HFFc6 (cell line): ENCODE measurements at regions not wholly inside any gene's neighbourhood (a gene's known extent, or its start where the extent isn't known, plus 50 kb on each side); places are given as distances from the start of the nearest gene placed in this dataset.

Source experiments
- DNase-seq: peaks from one replicate; pipeline ENCODE4 v3.0.0-alpha.2; 2018
- H3K27ac Mint-ChIP-seq: 2 replicates; pipeline ENCODE4 v1.8.0; 2020; ENCODE audit warnings: mild to moderate bottlenecking, mixed read lengths
- H3K27me3 Mint-ChIP-seq: 2 replicates; pipeline ENCODE4 v1.8.0; 2021; ENCODE audit warnings: mild to moderate bottlenecking, moderate library complexity, mixed read lengths; ENCODE audit not compliant: insufficient read depth
- H3K36me3 Mint-ChIP-seq: 2 replicates; pipeline ENCODE4 v1.8.0; 2021; ENCODE audit warnings: low read depth, mixed read lengths
- H3K4me1 Mint-ChIP-seq: 2 replicates; pipeline ENCODE4 v1.8.0; 2020; ENCODE audit warnings: low read depth, mixed read lengths
- H3K4me3 Mint-ChIP-seq: 2 replicates; pipeline ENCODE4 v1.8.0; 2020; ENCODE audit warnings: mild to moderate bottlenecking, moderate library complexity, mixed read lengths
- H3K9me3 Mint-ChIP-seq: 2 replicates; pipeline ENCODE4 v1.8.0; 2020; ENCODE audit warnings: mild to moderate bottlenecking, mixed read lengths
- TF ChIP-seq, protein P1 (sequence below): fragments of 200-600 bp; sonication (generic); IDR thresholded peaks from 2 replicates; pipeline ENCODE4 v1.5.0; 2021; ENCODE audit warnings: antibody characterized with exemption, mild to moderate bottlenecking

GRCh38 chr20:48286601-48287000 lies 501.3 kb upstream of the SULF2 start:
- DNase-seq: no peak
- peaks cover 5% of the 10 kb centered on the region; the same call in 1 of the 2 replicates for H3K9me3 Mint-ChIP-seq
- H3K36me3 Mint-ChIP-seq: peaks cover 5% of the 10 kb centered on the region
- H3K4me3 Mint-ChIP-seq: no peak overlapping the region
- no peak overlapping the region for H3K27ac Mint-ChIP-seq
- peaks cover 21% of the 10 kb centered on the region for H3K4me1 Mint-ChIP-seq
- TF ChIP-seq, protein P1, sequence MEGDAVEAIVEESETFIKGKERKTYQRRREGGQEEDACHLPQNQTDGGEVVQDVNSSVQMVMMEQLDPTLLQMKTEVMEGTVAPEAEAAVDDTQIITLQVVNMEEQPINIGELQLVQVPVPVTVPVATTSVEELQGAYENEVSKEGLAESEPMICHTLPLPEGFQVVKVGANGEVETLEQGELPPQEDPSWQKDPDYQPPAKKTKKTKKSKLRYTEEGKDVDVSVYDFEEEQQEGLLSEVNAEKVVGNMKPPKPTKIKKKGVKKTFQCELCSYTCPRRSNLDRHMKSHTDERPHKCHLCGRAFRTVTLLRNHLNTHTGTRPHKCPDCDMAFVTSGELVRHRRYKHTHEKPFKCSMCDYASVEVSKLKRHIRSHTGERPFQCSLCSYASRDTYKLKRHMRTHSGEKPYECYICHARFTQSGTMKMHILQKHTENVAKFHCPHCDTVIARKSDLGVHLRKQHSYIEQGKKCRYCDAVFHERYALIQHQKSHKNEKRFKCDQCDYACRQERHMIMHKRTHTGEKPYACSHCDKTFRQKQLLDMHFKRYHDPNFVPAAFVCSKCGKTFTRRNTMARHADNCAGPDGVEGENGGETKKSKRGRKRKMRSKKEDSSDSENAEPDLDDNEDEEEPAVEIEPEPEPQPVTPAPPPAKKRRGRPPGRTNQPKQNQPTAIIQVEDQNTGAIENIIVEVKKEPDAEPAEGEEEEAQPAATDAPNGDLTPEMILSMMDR: no peak
- H3K27me3 Mint-ChIP-seq: peaks cover 16% of the 10 kb centered on the region

DNA sequence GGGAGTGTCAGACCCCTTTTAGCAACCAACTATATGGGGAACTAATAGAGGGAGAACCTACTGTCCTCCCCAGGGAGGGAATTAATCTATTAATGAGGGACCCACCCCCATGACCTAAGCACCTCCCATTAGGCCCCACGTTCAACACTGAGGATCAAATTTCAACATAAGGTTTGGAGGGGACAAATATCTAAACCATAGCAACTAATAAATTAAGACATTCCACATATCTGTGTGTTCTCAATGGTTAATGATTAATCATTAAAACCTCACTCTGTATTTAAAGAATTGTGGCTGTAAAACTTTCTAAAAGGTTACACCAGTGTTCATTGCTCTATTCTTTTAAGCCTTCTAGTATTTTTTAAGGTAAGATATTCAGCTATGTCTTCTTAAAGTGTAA lies 500.4 kb upstream of the SULF2 start:
- H3K4me1 Mint-ChIP-seq: peaks cover 21% of the 10 kb centered on the region

DNA sequence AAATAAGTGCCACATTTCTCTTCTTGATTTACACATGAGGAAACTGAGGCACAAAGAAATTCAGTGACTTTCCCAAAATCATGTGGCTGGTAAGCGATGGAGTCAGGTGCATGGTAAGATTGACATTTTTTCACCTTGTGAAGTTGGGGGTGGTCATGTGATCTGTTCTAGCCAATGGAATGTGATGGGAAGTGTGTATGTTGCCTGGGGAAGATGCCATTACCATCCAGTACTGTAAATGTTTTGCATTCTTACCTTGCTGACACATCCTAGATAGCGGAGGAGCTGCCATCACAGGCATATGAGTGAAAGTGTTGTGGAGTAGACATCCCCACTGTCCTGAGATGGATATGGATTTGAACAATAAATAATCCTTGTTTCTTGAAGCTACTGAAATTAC lies 499.6 kb upstream of the SULF2 start:
- TF ChIP-seq, protein P1: no peak
- no peak overlapping the region for H3K27ac Mint-ChIP-seq
- H3K9me3 Mint-ChIP-seq: peaks cover 5% of the 10 kb centered on the region; the same call in 1 of the 2 replicates
- peaks cover 21% of the 10 kb centered on the region for H3K4me1 Mint-ChIP-seq
- peaks cover 11% of the 10 kb centered on the region for H3K27me3 Mint-ChIP-seq
- H3K4me3 Mint-ChIP-seq: no peak overlapping the region
- peaks cover 5% of the 10 kb centered on the region for H3K36me3 Mint-ChIP-seq
- no peak for DNase-seq

More for the DNA sequence above, 500.4 kb upstream of the SULF2 start:
- no peak for DNase-seq
- Mint-ChIP-seq H3K9me3 (peaks cover 5% of the 10 kb centered on the region; the same call in 1 of the 2 replicates), H3K4me3 (no peak overlapping the region), H3K27me3 (peaks cover 14% of the 10 kb centered on the region), H3K36me3 (peaks cover 5% of the 10 kb centered on the region), H3K27ac (no peak overlapping the region)
- TF ChIP-seq, protein P1: no peak

DNA sequence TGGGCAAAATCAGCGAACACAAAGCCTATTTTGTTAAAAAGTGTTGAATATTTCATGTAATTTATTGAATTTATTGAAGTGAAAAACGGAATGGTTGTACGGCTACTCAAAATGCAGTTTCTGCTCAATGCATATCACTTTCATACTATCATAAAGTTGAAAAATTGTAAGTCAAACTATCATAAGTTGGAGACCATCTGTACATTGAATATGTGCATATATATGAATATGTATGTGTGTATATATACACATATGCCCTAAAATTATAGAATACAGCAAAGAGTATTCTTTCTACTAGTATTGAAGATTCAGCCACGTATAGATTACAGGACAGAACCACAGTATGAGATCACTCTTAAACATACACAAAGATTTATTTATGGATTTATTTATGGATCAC lies 499.0 kb upstream of the SULF2 start:
- Mint-ChIP-seq H3K4me1 (peaks cover 21% of the 10 kb centered on the region), H3K36me3 (peaks cover 5% of the 10 kb centered on the region), H3K4me3 (no peak overlapping the region), H3K27me3 (peaks cover 11% of the 10 kb centered on the region), H3K9me3 (peaks cover 5% of the 10 kb centered on the region; the same call in 1 of the 2 replicates), H3K27ac (no peak overlapping the region)
- no peak for DNase-seq
- TF ChIP-seq, protein P1: no peak

DNA sequence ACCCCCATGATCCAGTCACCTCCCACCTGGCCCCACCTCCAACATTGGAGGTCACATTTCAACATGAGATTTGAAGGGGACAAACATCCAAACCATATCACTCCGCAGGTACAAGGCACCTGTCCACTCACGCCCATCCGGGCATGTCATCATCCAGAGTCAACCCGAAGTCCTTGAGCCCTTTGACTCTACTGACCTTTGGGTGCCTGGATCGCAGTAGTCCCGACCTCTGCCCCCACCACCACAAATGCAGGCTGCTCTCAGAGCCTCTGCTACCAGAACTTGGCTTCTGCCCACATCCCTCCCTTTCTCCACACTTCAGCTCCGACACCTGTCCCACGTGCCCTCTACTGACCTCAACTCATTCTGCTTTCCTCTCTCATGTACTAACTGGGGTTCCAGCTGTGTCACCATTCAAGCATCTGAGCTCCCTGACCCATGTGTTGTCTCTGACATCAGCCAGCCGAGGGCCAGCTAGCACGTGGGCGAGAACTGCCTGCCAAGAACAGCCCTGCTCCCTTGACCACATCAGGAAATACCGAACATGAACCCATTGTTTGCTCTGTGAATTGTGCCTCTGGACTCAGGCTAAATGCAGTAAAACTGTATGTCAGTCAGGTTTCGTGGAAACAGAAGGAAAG lies 498.3 kb upstream of the SULF2 start:
- TF ChIP-seq, protein P1: no peak
- Mint-ChIP-seq H3K27me3 (peaks cover 8% of the 10 kb centered on the region), H3K4me3 (peak overlapping the region; percentile 5; the same call in 1 of the 2 replicates), H3K36me3 (peaks cover 5% of the 10 kb centered on the region), H3K4me1 (peaks cover 21% of the 10 kb centered on the region), H3K9me3 (peaks cover 5% of the 10 kb centered on the region; the same call in 1 of the 2 replicates), H3K27ac (no peak overlapping the region)
- peak; percentile 41 for DNase-seq
